SK-N-MC (cell line): ENCODE measurements at regions not wholly inside any gene's neighbourhood (a gene's known extent, or its start where the extent isn't known, plus 50 kb on each side); places are given as distances from the start of the nearest gene placed in this dataset.

Source experiments
- EZH2 ChIP-seq: fragments of 200-600 bp; sonication (generic); IDR thresholded peaks from one replicate; pipeline ENCODE4 v1.6.1; 2017; ENCODE audit warnings: antibody characterized with exemption
- POLR2AphosphoS5 ChIP-seq: IDR thresholded peaks from 2 replicates; pipeline ENCODE4 v1.6.1; 2012; ENCODE audit warnings: mild to moderate bottlenecking, low read depth, low read length, borderline replicate concordance

DNA sequence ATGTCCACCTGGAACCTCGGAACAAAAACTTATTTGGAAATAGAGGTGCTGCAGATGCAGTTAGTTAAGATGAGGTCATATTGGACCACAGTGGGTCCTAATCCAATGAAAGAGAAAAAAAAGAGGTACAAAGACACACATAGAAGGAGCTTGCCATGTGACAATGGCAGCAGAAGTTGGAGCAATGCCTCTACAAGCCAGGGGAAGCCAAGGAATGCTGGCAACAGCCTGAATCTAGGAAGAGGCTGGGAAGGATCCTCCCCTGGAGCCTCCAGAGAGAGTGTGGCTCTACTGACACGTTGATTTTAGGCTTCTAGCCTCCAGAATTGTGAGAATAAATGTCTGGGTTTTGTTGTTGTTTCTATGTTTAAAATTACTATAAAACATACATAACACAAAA lies 521.8 kb upstream of the CCDC196 start:
- TF ChIP-seq POLR2AphosphoS5 (no peak), EZH2 (no peak)
